Left renal cortex interstitium (tissue), 4 donors: ENCODE measurements at regions not wholly inside any gene's neighbourhood (a gene's known extent, or its start where the extent isn't known, plus 50 kb on each side); places are given as distances from the start of the nearest gene placed in this dataset.
"Not testable (repeated sequence)": the region's sequence is repeated elsewhere in the genome, so short reads cannot be mapped to it uniquely, and the experiment has no call there.

Experiments used
- DNase-seq, 4 donors: peaks; one replicate each; pipeline ENCODE4 v3.0.0-alpha.2; 2013; ENCODE audit warnings: low read depth in 4 of 4, low spot score in 2 of 4, missing footprints in 1 of 4

- DNase-seq = no peak
Observed at GRCh38 chr6:86629123-86629522, 308.2 kb upstream of the HTR1E start.

GRCh38 chr6:86619428-86619827, 317.9 kb upstream of the HTR1E start:
- no peak for DNase-seq

- DNase-seq = no peak
Observed at GRCh38 chr6:86615299-86615698, 322.0 kb upstream of the HTR1E start.

- no peak for DNase-seq
Observed at GRCh38 chr6:86609549-86610388, 327.6 kb upstream of the HTR1E start.

- not testable (repeated sequence) for DNase-seq
Observed at GRCh38 chr6:86603364-86603763, 334.0 kb upstream of the HTR1E start.

- DNase-seq = not testable (repeated sequence)
Observed at GRCh38 chr6:86602093-86602492, 335.2 kb upstream of the HTR1E start.

GRCh38 chr6:86598969-86599368, 338.4 kb upstream of the HTR1E start:
- not testable (repeated sequence) for DNase-seq

GRCh38 chr6:86595641-86596040, 341.7 kb upstream of the HTR1E start:
- no peak for DNase-seq

GRCh38 chr6:86586195-86586594, 351.1 kb upstream of the HTR1E start:
- no peak for DNase-seq

- no peak for DNase-seq
Observed at GRCh38 chr6:86581833-86582232, 355.5 kb upstream of the HTR1E start.

GRCh38 chr6:86563197-86563596, 374.1 kb upstream of the HTR1E start:
- no peak for DNase-seq

- no peak for DNase-seq
Observed at GRCh38 chr6:86558318-86558717, 379.0 kb upstream of the HTR1E start.

GRCh38 chr6:86537292-86537861, 400.0 kb upstream of the HTR1E start:
- no peak for DNase-seq

GRCh38 chr6:86536121-86536520, 401.2 kb upstream of the HTR1E start:
- no peak for DNase-seq

- DNase-seq = no peak
Observed at GRCh38 chr6:86535100-86535499, 402.2 kb upstream of the HTR1E start.

- DNase-seq = no peak
Observed at GRCh38 chr6:86529635-86530034, 407.7 kb upstream of the HTR1E start.

- no peak for DNase-seq
Observed at GRCh38 chr6:86526238-86526637, 411.1 kb upstream of the HTR1E start.

- no peak for DNase-seq
Observed at GRCh38 chr6:86516087-86516486, 421.2 kb upstream of the HTR1E start.

- DNase-seq = no peak
Observed at GRCh38 chr6:86511962-86512361, 425.4 kb upstream of the HTR1E start.

GRCh38 chr6:86508230-86508629, 429.1 kb upstream of the HTR1E start:
- DNase-seq = no peak

- no peak for DNase-seq
Observed at GRCh38 chr6:86502497-86502896, 434.8 kb upstream of the HTR1E start.

- DNase-seq = no peak
Observed at GRCh38 chr6:86500035-86500434, 437.3 kb upstream of the HTR1E start.
